MM.1S (cell line): ENCODE measurements at regions not wholly inside any gene's neighbourhood (a gene's known extent, or its start where the extent isn't known, plus 50 kb on each side); places are given as distances from the start of the nearest gene placed in this dataset.

Source experiments
- DNase-seq: peaks from one replicate; pipeline ENCODE4 v3.0.0-alpha.2; 2015
- H2AFZ ChIP-seq: fragments of 300-600 bp; sonication (generic); 2 replicates; pipeline ENCODE4 v1.6.0; 2016; ENCODE audit warnings: antibody characterized with exemption, low read length
- H3F3A ChIP-seq: fragments of 300-600 bp; sonication (generic); 2 replicates; pipeline ENCODE4 v1.6.1; 2016; ENCODE audit warnings: mild to moderate bottlenecking, antibody characterized with exemption, low read length, moderate library complexity, mixed read lengths; ENCODE audit not compliant: insufficient read depth
- H3K27ac ChIP-seq: fragments of 300-600 bp; sonication (generic); 2 replicates; pipeline ENCODE4 v1.5.1; 2016; ENCODE audit warnings: mild to moderate bottlenecking, low read length
- H3K27me3 ChIP-seq: fragments of 300-600 bp; sonication (generic); replicated peaks from 2 replicates; pipeline ENCODE4 v1.6.0; 2016; ENCODE audit warnings: low read length; ENCODE audit not compliant: insufficient read depth
- H3K36me3 ChIP-seq: fragments of 300-600 bp; sonication (generic); replicated peaks from 2 replicates; pipeline ENCODE4 v1.6.1; 2016; ENCODE audit warnings: mild to moderate bottlenecking, low read length, mixed read lengths; ENCODE audit not compliant: insufficient read depth
- H3K4me1 ChIP-seq: fragments of 300-600 bp; sonication (generic); 2 replicates; pipeline ENCODE4 v1.6.1; 2016; ENCODE audit warnings: low read length, mixed read lengths
- H3K4me2 ChIP-seq: fragments of 300-600 bp; sonication (generic); 2 replicates; pipeline ENCODE4 v1.6.0; 2016; ENCODE audit warnings: low read depth, low read length
- H3K4me3 ChIP-seq: fragments of 300-600 bp; sonication (generic); 2 replicates; pipeline ENCODE4 v1.5.1; 2016; ENCODE audit warnings: low read length, mixed read lengths
- H3K79me2 ChIP-seq: fragments of 300-600 bp; sonication (generic); 2 replicates; pipeline ENCODE4 v1.6.1; 2016; ENCODE audit warnings: mixed run types, low read length, mixed read lengths
- H3K9ac ChIP-seq: fragments of 300-600 bp; sonication (generic); 2 replicates; pipeline ENCODE4 v1.6.1; 2016; ENCODE audit warnings: low read length, mixed read lengths
- H3K9me2 ChIP-seq: fragments of 300-600 bp; sonication (generic); replicated peaks from 2 replicates; pipeline ENCODE4 v1.6.1; 2016; ENCODE audit warnings: mild to moderate bottlenecking, low read length, mixed read lengths; ENCODE audit not compliant: insufficient read depth
- H3K9me3 ChIP-seq: fragments of 300-600 bp; sonication (generic); replicated peaks from 2 replicates; pipeline ENCODE4 v1.6.1; 2016; ENCODE audit warnings: mild to moderate bottlenecking, low read length, mixed read lengths; ENCODE audit not compliant: insufficient read depth
- H4K20me1 ChIP-seq: fragments of 300-600 bp; sonication (generic); 2 replicates; pipeline ENCODE4 v1.6.1; 2016; ENCODE audit warnings: mild to moderate bottlenecking, low read length, moderate library complexity, mixed read lengths; ENCODE audit not compliant: insufficient read depth
- CTCF ChIP-seq: fragments of 300-600 bp; sonication (generic); IDR thresholded peaks from 2 replicates; pipeline ENCODE4 v1.5.1; 2016; ENCODE audit warnings: antibody characterized with exemption, low read length, mixed read lengths
- EZH2 ChIP-seq: fragments of 300-600 bp; sonication (generic); optimal IDR thresholded peaks from 2 replicates; pipeline ENCODE3; 2017; ENCODE audit warnings: low read depth, mild to moderate bottlenecking, antibody characterized with exemption, low read length, mixed read lengths
- EZH2phosphoT487 ChIP-seq: fragments of 300-600 bp; sonication (generic); IDR thresholded peaks from 2 replicates; pipeline ENCODE4 v1.6.1; 2018; ENCODE audit warnings: antibody characterized with exemption, low read length

- H3K27me3 ChIP-seq, result no peaks in the 10 kb centered on the region
- H3F3A ChIP-seq, result no peaks in the 10 kb centered on the region
- H3K9ac ChIP-seq, result no peak overlapping the region
- no peak overlapping the region for H3K4me2 ChIP-seq
- no peaks in the 10 kb centered on the region for H3K79me2 ChIP-seq
- no peak for TF ChIP-seq EZH2phosphoT487
- TF ChIP-seq EZH2, result no peak
- no peak for TF ChIP-seq CTCF
- no peaks in the 10 kb centered on the region for H3K9me2 ChIP-seq
- H2AFZ ChIP-seq, result no peak overlapping the region
- H3K9me3 ChIP-seq, result no peaks in the 10 kb centered on the region
- no peaks in the 10 kb centered on the region for H3K36me3 ChIP-seq
- H4K20me1 ChIP-seq, result no peaks in the 10 kb centered on the region
- no peak for DNase-seq
- no peak overlapping the region for H3K27ac ChIP-seq
- no peak overlapping the region for H3K4me3 ChIP-seq
- no peaks in the 10 kb centered on the region for H3K4me1 ChIP-seq
These were observed 412.0 kb upstream of the MAF start for GRCh38 chr16:80012586-80012985.

DNA sequence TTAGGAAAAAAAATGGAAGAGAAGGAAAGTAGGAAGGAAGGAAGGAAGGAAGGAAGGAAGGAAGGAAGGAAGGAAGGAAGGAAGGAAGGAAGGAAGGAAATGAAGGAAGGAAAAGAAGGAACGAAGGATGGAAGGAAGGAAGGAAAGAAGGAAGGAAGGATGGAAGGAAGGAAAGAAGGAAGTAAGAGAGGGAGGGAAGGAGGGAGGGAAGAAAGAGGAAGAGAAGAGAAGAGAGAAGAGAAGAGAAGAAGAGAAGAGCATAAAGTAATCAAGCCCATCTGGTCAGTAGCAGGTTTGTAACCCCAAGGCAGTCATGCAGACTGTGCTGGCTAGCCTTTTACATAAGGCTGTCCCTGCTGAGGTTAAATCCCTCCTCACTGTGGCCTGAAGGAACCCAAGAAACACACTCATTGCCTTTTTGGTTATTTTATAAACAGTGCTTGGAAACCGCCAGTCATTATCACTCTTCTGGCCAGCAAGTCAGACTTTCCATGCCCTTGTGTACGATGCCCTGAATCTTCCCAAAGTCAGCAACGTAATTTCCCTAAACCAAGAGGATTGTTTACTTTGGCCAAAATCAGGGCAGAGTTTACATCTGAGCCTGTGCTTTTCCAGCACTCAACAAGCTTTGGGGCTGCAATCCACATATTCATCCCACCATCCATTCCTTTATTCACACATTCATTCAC lies 409.6 kb upstream of the MAF start:
- Histone ChIP-seq H4K20me1 (no peaks in the 10 kb centered on the region), H3K4me2 (no peak overlapping the region), H3K9me2 (no peaks in the 10 kb centered on the region), H3K27ac (no peak overlapping the region), H3K36me3 (no peaks in the 10 kb centered on the region), H3K4me3 (no peak overlapping the region), H3K9ac (no peak overlapping the region), H3K79me2 (no peaks in the 10 kb centered on the region), H3K27me3 (no peaks in the 10 kb centered on the region), H3K9me3 (no peaks in the 10 kb centered on the region), H3K4me1 (no peaks in the 10 kb centered on the region), H3F3A (no peaks in the 10 kb centered on the region), H2AFZ (no peak overlapping the region)
- TF ChIP-seq EZH2, result no peak
- TF ChIP-seq CTCF, result no peak
- TF ChIP-seq EZH2phosphoT487, result no peak
- no peak for DNase-seq

DNA sequence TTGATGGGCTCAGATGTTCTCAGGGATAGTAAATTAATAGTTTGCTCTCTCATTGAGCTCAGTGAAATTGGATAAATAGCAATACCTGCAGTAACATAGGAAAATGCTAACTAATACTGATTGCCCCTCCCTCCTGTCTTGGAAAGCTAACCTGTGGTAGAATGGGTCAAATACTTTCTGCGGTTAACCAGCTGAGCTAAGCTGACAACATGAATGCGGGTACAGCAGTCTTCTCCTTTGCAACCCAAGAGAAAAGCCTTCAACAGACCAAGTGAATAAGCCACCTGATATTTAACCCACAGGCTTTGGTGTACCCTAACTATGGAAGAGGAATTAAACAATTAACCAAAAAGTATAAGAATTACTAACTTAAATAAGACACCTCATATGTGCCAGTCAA lies 408.3 kb upstream of the MAF start:
- Histone ChIP-seq H3K4me2 (no peak overlapping the region), H4K20me1 (no peaks in the 10 kb centered on the region), H3F3A (no peaks in the 10 kb centered on the region), H3K27ac (no peak overlapping the region), H2AFZ (no peak overlapping the region), H3K9me2 (no peaks in the 10 kb centered on the region), H3K4me1 (no peaks in the 10 kb centered on the region), H3K36me3 (no peaks in the 10 kb centered on the region), H3K9ac (no peak overlapping the region), H3K9me3 (no peaks in the 10 kb centered on the region), H3K27me3 (no peaks in the 10 kb centered on the region), H3K4me3 (no peak overlapping the region), H3K79me2 (no peaks in the 10 kb centered on the region)
- TF ChIP-seq CTCF, result no peak
- no peak for TF ChIP-seq EZH2phosphoT487
- TF ChIP-seq EZH2, result no peak
- no peak for DNase-seq
